Upper lobe of left lung (tissue), 6 donors: ENCODE measurements at regions not wholly inside any gene's neighbourhood (a gene's known extent, or its start where the extent isn't known, plus 50 kb on each side); places are given as distances from the start of the nearest gene placed in this dataset.

Source experiments
- ATAC-seq, 2 donors: fragments of 200-7000 bp; cut with Tn5 transposase; one replicate each; pipeline ENCODE4 v1.9.1; 2022; ENCODE audit warnings: mild to moderate bottlenecking in 2 of 2, moderate library complexity in 2 of 2; ENCODE audit not compliant: low FRiP score in 2 of 2
- DNase-seq, 2 donors: peaks; one replicate each; pipeline ENCODE4 v3.0.0-alpha.2; 2019 to 2020
- H3K27ac ChIP-seq, 4 donors: fragments of 200-600 bp; sonication (generic); one replicate each; pipeline ENCODE4 v1.5.1; 2016 to 2019
- H3K27me3 ChIP-seq, 4 donors: fragments of 200-600 bp; sonication (generic); one replicate each; pipeline ENCODE4 v1.5.1; 2017 to 2019
- H3K36me3 ChIP-seq, 4 donors: fragments of 200-600 bp; sonication (generic); one replicate each; pipeline ENCODE4 v1.5.1; 2016 to 2019
- H3K4me1 ChIP-seq, 4 donors: fragments of 200-600 bp; sonication (generic); one replicate each; pipeline ENCODE4 v1.5.1; 2018 to 2019
- H3K4me3 ChIP-seq, 4 donors: fragments of 200-600 bp; sonication (generic); one replicate each; pipeline ENCODE4 v1.5.1; 2017 to 2019; ENCODE audit warnings: mild to moderate bottlenecking in 2 of 4, moderate library complexity in 1 of 4
- H3K9me3 ChIP-seq, 4 donors: fragments of 200-600 bp; sonication (generic); one replicate each; pipeline ENCODE4 v1.5.1; 2018 to 2019
- CTCF ChIP-seq, 6 experiments: fragments of 450-650 bp in 4 of 6; fragments of 200-600 bp in 2 of 6; sonication (generic) in 2 of 6; IDR thresholded peaks; one replicate each; pipeline ENCODE4 v1.5.1; 2016 to 2019; ENCODE audit warnings: antibody characterized with exemption in 6 of 6
- EP300 ChIP-seq, 4 donors: sonication (generic); formaldehyde crosslinking; IDR thresholded peaks; one replicate each; pipeline ENCODE4 v1.5.1; 2017; ENCODE audit warnings: antibody characterized with exemption in 4 of 4, control low read depth in 2 of 4
- POLR2A ChIP-seq, 4 donors: fragments of 450-650 bp; IDR thresholded peaks; one replicate each; pipeline ENCODE4 v1.5.1; 2016 to 2017; ENCODE audit warnings: antibody characterized with exemption in 4 of 4, mild to moderate bottlenecking in 2 of 4
- POLR2AphosphoS5 ChIP-seq, 2 donors: sonication (generic); formaldehyde crosslinking; IDR thresholded peaks; one replicate each; pipeline ENCODE4 v1.5.1; 2017; ENCODE audit warnings: antibody characterized with exemption in 2 of 2
- WGBS, 2 donors: methylation state at CpG; one replicate each; pipeline ENCODE4 v1.1.5; 2017 to 2018; 5-methylcytosine and 5-hydroxymethylcytosine counted together
- donor health status: DM: no; HTN: no; CAD: no; lungs with moderate emphysema.
- donor health status: DM: no; HTN: yes; CAD: no; lungs with severe emphysema.

GRCh38 chr9:82346040-82346439 lies 357.5 kb downstream of the SPATA31D1 start:
- ATAC-seq (no peak), DNase-seq (no peak)
- Histone ChIP-seq H3K27me3 (no peaks in the 10 kb centered on the region), H3K4me1 (no peaks in the 10 kb centered on the region), H3K9me3 (peaks cover 0 to 21% (median 12%) of the 10 kb centered on the region in 4 donors), H3K36me3 (no peaks in the 10 kb centered on the region), H3K4me3 (no peak overlapping the region), H3K27ac (no peak overlapping the region)
- WGBS, 2 donors = 77 to 80% methylated on average over 2 of the region's 2 CpGs
- TF ChIP-seq CTCF (IDR thresholded peaks at IDR 0.05) = no peak
- no peak for TF ChIP-seq EP300 (IDR thresholded peaks at IDR 0.05)
- no peak for TF ChIP-seq POLR2A (IDR thresholded peaks at IDR 0.05)
- TF ChIP-seq POLR2AphosphoS5 (IDR thresholded peaks at IDR 0.05) = no peak

DNA sequence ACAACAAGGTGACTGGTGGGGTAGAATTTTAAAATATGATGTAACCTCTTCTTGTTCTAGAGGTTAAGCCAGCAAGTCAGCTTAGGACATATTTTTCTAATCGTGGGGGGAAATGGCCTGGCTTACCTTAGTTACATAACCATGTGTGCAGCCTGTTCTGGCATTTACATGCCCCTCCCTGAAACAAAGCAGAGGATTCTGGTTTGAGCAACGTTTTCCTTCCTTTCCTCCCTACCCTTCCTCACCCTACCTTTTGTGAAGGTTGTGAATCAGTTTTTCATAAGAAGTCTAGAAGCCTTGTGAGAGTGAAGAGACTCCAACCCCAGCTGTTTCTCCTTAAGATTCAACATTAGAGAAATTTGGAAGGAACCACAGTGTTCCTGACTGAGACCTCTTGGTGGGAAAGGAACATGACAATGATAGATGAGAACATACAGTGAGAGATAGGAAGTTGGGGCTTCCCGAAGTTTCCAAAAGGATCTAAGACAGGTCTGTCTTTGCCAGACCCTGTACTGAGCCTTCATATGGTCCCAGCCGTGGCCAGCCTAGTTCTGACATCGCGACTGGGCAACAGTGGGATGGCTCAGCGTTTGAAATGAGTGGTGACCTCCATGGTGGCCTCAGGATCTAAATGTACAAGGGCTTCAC lies 365.2 kb downstream of the SPATA31D1 start:
- Histone ChIP-seq H3K27ac (no peak overlapping the region), H3K4me1 (no peaks in the 10 kb centered on the region), H3K27me3 (no peaks in the 10 kb centered on the region), H3K4me3 (no peak overlapping the region), H3K9me3 (no peaks in the 10 kb centered on the region), H3K36me3 (no peaks in the 10 kb centered on the region)
- no peak for ATAC-seq
- 80 to 82% methylated on average over 7 of the region's 7 CpGs for WGBS, 2 donors
- no peak for DNase-seq
- TF ChIP-seq EP300 (IDR thresholded peaks at IDR 0.05) (no peak), CTCF (IDR thresholded peaks at IDR 0.05) (no peak), POLR2AphosphoS5 (IDR thresholded peaks at IDR 0.05) (no peak), POLR2A (IDR thresholded peaks at IDR 0.05) (no peak)

DNA sequence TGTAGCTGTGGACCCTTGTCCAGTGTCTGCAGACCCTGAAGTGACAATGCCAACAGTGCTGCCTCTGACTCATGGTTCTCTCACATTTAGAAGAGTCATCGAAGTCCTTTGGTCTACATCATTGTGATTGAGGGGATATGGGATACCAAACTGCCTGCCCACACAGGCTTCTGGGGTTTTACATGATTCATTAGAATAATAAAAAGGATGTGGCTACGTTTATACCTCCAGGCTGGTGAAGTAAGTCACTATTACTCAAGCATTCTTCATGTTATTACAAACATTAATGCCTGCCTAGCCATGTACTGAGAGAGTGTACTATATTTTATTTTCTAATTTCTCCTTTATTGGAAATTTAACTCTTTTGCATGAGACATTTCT lies 365.7 kb downstream of the SPATA31D1 start:
- WGBS, 2 donors = 79 to 81% methylated on average over 2 of the region's 2 CpGs

DNA sequence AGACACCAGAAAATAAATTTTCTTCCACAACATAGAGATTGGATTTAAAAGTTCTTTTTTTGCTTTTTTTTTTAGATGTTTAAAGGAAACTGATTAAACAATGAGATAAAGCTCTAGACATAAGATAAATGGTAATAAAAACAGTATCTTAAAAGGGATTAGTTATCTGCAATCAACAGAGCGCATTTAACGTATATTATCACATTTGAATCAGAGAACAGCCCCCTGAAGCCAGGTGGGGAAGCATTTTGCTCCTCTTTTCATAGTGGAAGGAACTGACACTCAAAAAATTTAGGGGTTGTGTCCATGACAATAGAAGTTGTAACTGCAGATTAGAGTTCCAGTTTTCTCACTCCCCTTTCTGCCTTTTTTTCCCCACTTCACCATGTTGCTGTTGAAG lies 367.6 kb downstream of the SPATA31D1 start:
- Histone ChIP-seq H3K27ac (no peak overlapping the region), H3K4me1 (no peaks in the 10 kb centered on the region), H3K4me3 (no peak overlapping the region), H3K9me3 (no peaks in the 10 kb centered on the region), H3K36me3 (no peaks in the 10 kb centered on the region), H3K27me3 (no peaks in the 10 kb centered on the region)
- WGBS, 2 donors = 67 to 77% methylated on average over 2 of the region's 2 CpGs
- ATAC-seq (no peak), DNase-seq (no peak)
- no peak for TF ChIP-seq CTCF (IDR thresholded peaks at IDR 0.05)

More for the DNA sequence above, 365.7 kb downstream of the SPATA31D1 start:
- Histone ChIP-seq H3K27me3 (no peaks in the 10 kb centered on the region), H3K36me3 (no peaks in the 10 kb centered on the region), H3K27ac (no peak overlapping the region), H3K4me1 (no peaks in the 10 kb centered on the region), H3K4me3 (no peak overlapping the region), H3K9me3 (no peaks in the 10 kb centered on the region)
- no peak for TF ChIP-seq CTCF (IDR thresholded peaks at IDR 0.05)
- TF ChIP-seq POLR2AphosphoS5 (IDR thresholded peaks at IDR 0.05) = no peak
- no peak for TF ChIP-seq POLR2A (IDR thresholded peaks at IDR 0.05)
- TF ChIP-seq EP300 (IDR thresholded peaks at IDR 0.05) = no peak
- DNase-seq = no peak
- no peak for ATAC-seq

GRCh38 chr9:82356871-82357270 lies 368.3 kb downstream of the SPATA31D1 start:
- no peaks in the 10 kb centered on the region for H3K4me1 ChIP-seq
- DNase-seq (no peak), ATAC-seq (no peak)
- no peaks in the 10 kb centered on the region for H3K27me3 ChIP-seq
- no peak for TF ChIP-seq CTCF (IDR thresholded peaks at IDR 0.05)
- TF ChIP-seq EP300 (IDR thresholded peaks at IDR 0.05) = no peak
- TF ChIP-seq POLR2A (IDR thresholded peaks at IDR 0.05) = no peak
- no peak for TF ChIP-seq POLR2AphosphoS5 (IDR thresholded peaks at IDR 0.05)
- H3K27ac ChIP-seq = no peak overlapping the region
- H3K4me3 ChIP-seq = no peak overlapping the region
- WGBS, 2 donors = 63 to 64% methylated on average over 2 of the region's 2 CpGs
- H3K36me3 ChIP-seq = no peaks in the 10 kb centered on the region
- H3K9me3 ChIP-seq = no peaks in the 10 kb centered on the region
